ENCODE measurements at regions not wholly inside any gene's neighbourhood (a gene's known extent, or its start where the extent isn't known, plus 50 kb on each side); places are given as distances from the start of the nearest gene placed in this dataset.

DNA sequence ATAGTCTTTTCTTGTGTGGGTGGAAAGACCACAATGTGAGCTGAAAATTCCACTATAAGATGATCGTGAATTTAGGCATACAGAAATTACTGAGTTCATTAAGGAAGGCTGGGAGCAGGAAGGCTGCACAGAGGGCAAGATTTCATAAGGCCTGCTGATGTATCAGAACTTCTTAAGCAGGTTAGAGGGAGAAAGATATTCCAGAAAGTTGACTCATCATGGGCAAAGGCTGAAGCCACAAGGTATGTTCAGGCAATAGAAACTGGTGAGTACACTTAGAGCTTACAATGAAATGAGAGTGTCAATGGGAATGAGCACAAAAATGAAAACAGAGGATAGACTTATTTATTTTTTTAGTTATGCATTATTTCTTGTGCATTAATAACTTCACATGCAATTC, 618.6 kb downstream of the CBLN4 start:
- no peak for TF ChIP-seq EZH2 (IDR thresholded peaks at IDR 0.05; ENCODE audit: borderline replicate concordance)
- TF ChIP-seq, protein P1, sequence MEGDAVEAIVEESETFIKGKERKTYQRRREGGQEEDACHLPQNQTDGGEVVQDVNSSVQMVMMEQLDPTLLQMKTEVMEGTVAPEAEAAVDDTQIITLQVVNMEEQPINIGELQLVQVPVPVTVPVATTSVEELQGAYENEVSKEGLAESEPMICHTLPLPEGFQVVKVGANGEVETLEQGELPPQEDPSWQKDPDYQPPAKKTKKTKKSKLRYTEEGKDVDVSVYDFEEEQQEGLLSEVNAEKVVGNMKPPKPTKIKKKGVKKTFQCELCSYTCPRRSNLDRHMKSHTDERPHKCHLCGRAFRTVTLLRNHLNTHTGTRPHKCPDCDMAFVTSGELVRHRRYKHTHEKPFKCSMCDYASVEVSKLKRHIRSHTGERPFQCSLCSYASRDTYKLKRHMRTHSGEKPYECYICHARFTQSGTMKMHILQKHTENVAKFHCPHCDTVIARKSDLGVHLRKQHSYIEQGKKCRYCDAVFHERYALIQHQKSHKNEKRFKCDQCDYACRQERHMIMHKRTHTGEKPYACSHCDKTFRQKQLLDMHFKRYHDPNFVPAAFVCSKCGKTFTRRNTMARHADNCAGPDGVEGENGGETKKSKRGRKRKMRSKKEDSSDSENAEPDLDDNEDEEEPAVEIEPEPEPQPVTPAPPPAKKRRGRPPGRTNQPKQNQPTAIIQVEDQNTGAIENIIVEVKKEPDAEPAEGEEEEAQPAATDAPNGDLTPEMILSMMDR (IDR thresholded peaks at IDR 0.05; ENCODE audit: poor library complexity), result no peak
